HepG2 (cell line): ENCODE measurements at regions not wholly inside any gene's neighbourhood (a gene's known extent, or its start where the extent isn't known, plus 50 kb on each side); places are given as distances from the start of the nearest gene placed in this dataset.

Source experiments
- ARID4A ChIP-seq: sonication (generic); formaldehyde crosslinking; IDR thresholded peaks from 2 replicates; pipeline ENCODE4 v1.5.0; 2020; ENCODE audit warnings: mild to moderate bottlenecking, missing genetic modification reagents, borderline replicate concordance
- CREB1 ChIP-seq, 2 experiments: fragments of 450-650 bp in 1 of 2; IDR thresholded peaks; 2 replicates each; pipeline ENCODE4 v1.6.1; 2016 to 2017; ENCODE audit warnings: control low read depth in 1 of 2, mild to moderate bottlenecking in 1 of 2, missing compliant biosample characterization in 1 of 2, missing genetic modification characterization in 1 of 2
- FOXO1 ChIP-seq: sonication (generic); formaldehyde crosslinking; IDR thresholded peaks from 2 replicates; pipeline ENCODE4 v1.4.0; 2020; ENCODE audit warnings: missing genetic modification reagents
- FOXP4 ChIP-seq: sonication (generic); formaldehyde crosslinking; IDR thresholded peaks from 2 replicates; pipeline ENCODE4 v1.4.0; 2020; ENCODE audit warnings: missing genetic modification reagents
- IKZF4 ChIP-seq: sonication (generic); formaldehyde crosslinking; IDR thresholded peaks from 2 replicates; pipeline ENCODE4 v1.5.1; 2020; ENCODE audit warnings: borderline replicate concordance, mild to moderate bottlenecking, low read depth, missing genetic modification reagents; ENCODE audit errors: not compliant biosample characterization
- PHF20 ChIP-seq: sonication (generic); formaldehyde crosslinking; IDR thresholded peaks from 2 replicates; pipeline ENCODE4 v1.5.0; 2020; ENCODE audit warnings: mild to moderate bottlenecking, missing genetic modification reagents
- POLR2G ChIP-seq: fragments of 200-400 bp; formaldehyde crosslinking; IDR thresholded peaks from 2 replicates; pipeline ENCODE4 v1.6.1; 2018; ENCODE audit warnings: mild to moderate bottlenecking, low read depth, low read length, moderate library complexity
- RAD51 ChIP-seq: fragments of 450-650 bp; IDR thresholded peaks from 2 replicates; pipeline ENCODE4 v1.6.1; 2016; ENCODE audit warnings: borderline replicate concordance
- TEF ChIP-seq: sonication (generic); formaldehyde crosslinking; IDR thresholded peaks from 2 replicates; pipeline ENCODE4 v1.5.0; 2020; ENCODE audit warnings: missing genetic modification reagents
- ZBTB33 ChIP-seq: sonication (generic); formaldehyde crosslinking; IDR thresholded peaks from 2 replicates; pipeline ENCODE4 v1.4.0; 2020; ENCODE audit warnings: missing genetic modification reagents
- ZHX2 ChIP-seq, 2 experiments: sonication (generic) in 1 of 2; formaldehyde crosslinking in 1 of 2; IDR thresholded peaks; 2 replicates each; pipeline versions ENCODE4 v1.6.1 to v1.9.0; 2014 to 2022; ENCODE audit warnings: antibody characterized with exemption in 1 of 2, borderline replicate concordance in 1 of 2, inconsistent platforms in 1 of 2, low read depth in 1 of 2, missing genetic modification reagents in 1 of 2

GRCh38 chr20:23147964-23148730 lies 62.0 kb upstream of the CD93 start (continued):
- peak; percentile 72; the same call in 1 of the 2 replicates for TF ChIP-seq ZHX2 (IDR thresholded peaks at IDR 0.05; ENCODE audit: low read depth)
- no peak for TF ChIP-seq ZHX2 (CRISPR knock-in tag; IDR thresholded peaks at IDR 0.05; ENCODE audit: borderline replicate concordance)
- peak; percentile 69 for TF ChIP-seq CREB1 (IDR thresholded peaks at IDR 0.05)
- no peak; the same call in 1 of the 2 replicates for TF ChIP-seq CREB1 (CRISPR knock-in tag; IDR thresholded peaks at IDR 0.05)
- TF ChIP-seq POLR2G = peak; percentile 72
- TF ChIP-seq FOXO1 = peak; percentile 88
- no peak for TF ChIP-seq TEF (CRISPR knock-in tag)
- no peak for TF ChIP-seq RAD51
- TF ChIP-seq FOXP4 = peak; percentile 54; the same call in 1 of the 2 replicates
- no peak for TF ChIP-seq ARID4A
- TF ChIP-seq IKZF4 = peak; percentile 41
- peak; percentile 68 for TF ChIP-seq PHF20 (CRISPR knock-in tag)
- TF ChIP-seq ZBTB33 (CRISPR knock-in tag) = peak; percentile 6; the same call in 1 of the 2 replicates
